ENCODE measurements at regions not wholly inside any gene's neighbourhood (a gene's known extent, or its start where the extent isn't known, plus 50 kb on each side); places are given as distances from the start of the nearest gene placed in this dataset.

- Histone ChIP-seq H2BK20ac (ENCODE audit: low read length) (no peak overlapping the region), H2AK5ac (ENCODE audit: low read depth, low read length) (0 out of 2 replicates have a peak overlapping the region, but pooled peaks have one; percentile 24), H4K91ac (replicated peaks; ENCODE audit: insufficient read length, low read length) (no peak overlapping the region), H3K4me3 (ENCODE audit: extremely low read depth in 1 of 4, insufficient read depth in 2 of 4, low read depth in 3 of 4, low read length in 4 of 4) (no peak overlapping the region), H2BK12ac (ENCODE audit: low read depth, low read length) (0 out of 2 replicates have a peak overlapping the region, but pooled peaks have one; percentile 43), H2BK120ac (replicated peaks; ENCODE audit: low read depth, low read length) (no peak overlapping the region), H4K5ac (ENCODE audit: insufficient read length, low read depth, low read length) (no peak overlapping the region), H3K18ac (ENCODE audit: extremely low read depth, low read length) (no peak overlapping the region), H3K9ac (replicated peaks in 1 of 4; ENCODE audit: extremely low read depth in 1 of 4, low read depth in 3 of 4, low read length in 3 of 4) (peak overlapping the region in 1 of 4 experiments; percentile 21; a peak in 1 of 7 replicates), H3K14ac (ENCODE audit: insufficient read length) (no peak overlapping the region), H3K23me2 (ENCODE audit: low read depth, low read length) (peaks cover 16% of the 10 kb centered on the region; the same call in 1 of the 2 replicates), H2BK15ac (ENCODE audit: low read length) (0 out of 2 replicates have a peak overlapping the region, but pooled peaks have one; percentile 14), H3K56ac (replicated peaks; ENCODE audit: insufficient read length, low read depth, low read length) (no peak overlapping the region), H3K27ac (ENCODE audit: low read depth, low read length) (no peak overlapping the region), H3K36me3 (ENCODE audit: control insufficient read depth in 2 of 4, insufficient read depth in 4 of 4, low read length in 3 of 4) (no peaks in the 10 kb centered on the region), H4K20me1 (replicated peaks in 1 of 2; ENCODE audit: control insufficient read depth in 1 of 2, insufficient read depth in 2 of 2, low read length in 2 of 2) (peaks cover 0 to 2% of the 10 kb centered on the region in 2 experiments), H3K27me3 (replicated peaks in 1 of 4; ENCODE audit: control insufficient read depth in 3 of 4, extremely low read depth in 1 of 4, insufficient read depth in 3 of 4, low read length in 3 of 4) (no peaks in the 10 kb centered on the region), H3K79me1 (ENCODE audit: low read depth, low read length) (no peaks in the 10 kb centered on the region), H3K9me3 (ENCODE audit: insufficient read depth in 2 of 2, low read depth in 1 of 2, low read length in 1 of 2) (no peaks in the 10 kb centered on the region), H3K23ac (ENCODE audit: insufficient read length) (no peak overlapping the region), H3K4me2 (ENCODE audit: insufficient read depth in 1 of 2, low read depth in 2 of 2, low read length in 2 of 2) (no peak overlapping the region), H3K4ac (replicated peaks; ENCODE audit: insufficient read length, low read depth, low read length) (no peak overlapping the region), H3K79me2 (ENCODE audit: control insufficient read depth in 1 of 2, insufficient read depth in 2 of 2, low read length in 2 of 2) (no peaks in the 10 kb centered on the region), H4K8ac (ENCODE audit: extremely low read depth, insufficient read depth, low read length) (no peak overlapping the region; the same call in 1 of the 2 replicates), H3K4me1 (replicated peaks in 1 of 4; ENCODE audit: control insufficient read depth in 3 of 4, insufficient read depth in 4 of 4, low read length in 3 of 4) (peaks cover 0 to 3% (median 0%) of the 10 kb centered on the region in 4 experiments; a peak in 2 of 7 replicates), H2BK5ac (ENCODE audit: low read depth, low read length) (no peak overlapping the region), H2AFZ (ENCODE audit: low read length) (no peak overlapping the region)
- ChIA-PET POLR2A (ENCODE audit: partially characterized antibody) (no interaction called here), CTCF (ENCODE audit: partially characterized antibody) (no interaction called here)
- DNase-seq (ENCODE audit: low read depth in 1 of 2, low spot score in 2 of 2) (no peak), FAIRE-seq (no peak)
- TF ChIP-seq ATF3 (IDR thresholded peaks at IDR 0.05; ENCODE audit: insufficient read depth, low read depth, low read length) = no peak
- no peak for TF ChIP-seq RBBP5 (IDR thresholded peaks at IDR 0.05; ENCODE audit: borderline replicate concordance, low read depth, low read length)
- TF ChIP-seq JUND (IDR thresholded peaks at IDR 0.05; ENCODE audit: low read length) = no peak
- no peak for TF ChIP-seq RAD21 (IDR thresholded peaks at IDR 0.05 in 1 of 2, conservative IDR thresholded peaks at IDR 0.05 in 1 of 2; ENCODE audit: low read depth in 2 of 2, low read length in 2 of 2)
- no peak for TF ChIP-seq CEBPB (IDR thresholded peaks at IDR 0.05; ENCODE audit: low read depth, low read length)
- no peak for TF ChIP-seq SP4 (IDR thresholded peaks at IDR 0.05; ENCODE audit: low read length)
- no peak for TF ChIP-seq ASH2L (IDR thresholded peaks at IDR 0.05; ENCODE audit: low read length)
- no peak for TF ChIP-seq SRF (IDR thresholded peaks at IDR 0.05; ENCODE audit: low read depth, low read length)
- WGBS, 2 experiments (ENCODE audit: extremely low coverage in 1 of 2, insufficient coverage in 1 of 2, insufficient read length in 1 of 2, insufficient replicate concordance in 2 of 2, low coverage in 1 of 2, low lambda C conversion rate in 2 of 2, missing lambda C conversion rate in 1 of 2) = 89% methylated on average over 15 of the region's 17 CpGs; no CpG with 5 or more reads in 1 of the 2 experiments
These were observed 119.8 kb upstream of the ZBTB40 start for GRCh38 chr1:22331618-22332423.

Data from H1 (cell line).